H1 (cell line): ENCODE measurements at regions not wholly inside any gene's neighbourhood (a gene's known extent, or its start where the extent isn't known, plus 50 kb on each side); places are given as distances from the start of the nearest gene placed in this dataset.

Experiments used
- EGR1 ChIP-seq: IDR thresholded peaks from 2 replicates; pipeline ENCODE4 v1.6.1; 2011; ENCODE audit warnings: low read depth, low read length, borderline replicate concordance
- HDAC2 ChIP-seq, 2 experiments: fragments of 300-600 bp in 1 of 2; sonication (generic) in 1 of 2; IDR thresholded peaks; 2 replicates each; pipeline ENCODE4 v1.6.1; 2011 to 2012; ENCODE audit warnings: low read depth in 2 of 2, low read length in 2 of 2, mild to moderate bottlenecking in 2 of 2, moderate library complexity in 2 of 2, borderline replicate concordance in 1 of 2, inconsistent platforms in 1 of 2
- PHF8 ChIP-seq: fragments of 200-600 bp; sonication (generic); conservative IDR thresholded peaks from 2 replicates; pipeline ENCODE4 v1.7.1; 2012; ENCODE audit warnings: low read depth, mild to moderate bottlenecking, inconsistent platforms, low read length, moderate library complexity
- POLR2A ChIP-seq, 2 experiments: IDR thresholded peaks; 1 replicate in 1 of 2; 2 replicates in 1 of 2; pipeline ENCODE4 v1.6.1; 2011; ENCODE audit warnings: low read depth in 2 of 2, low read length in 2 of 2, mild to moderate bottlenecking in 2 of 2; ENCODE audit errors: control extremely low read depth in 1 of 2
- SAP30 ChIP-seq: fragments of 300-600 bp; sonication (generic); IDR thresholded peaks from 2 replicates; pipeline ENCODE4 v1.7.1; 2012; ENCODE audit warnings: low read length, moderate library complexity, mild to moderate bottlenecking, inconsistent platforms; ENCODE audit not compliant: insufficient read depth, insufficient replicate concordance
- USF2 ChIP-seq: IDR thresholded peaks from 2 replicates; pipeline ENCODE4 v1.6.1; 2011; ENCODE audit warnings: low read length, improper control_type of control experiment

- TF ChIP-seq USF2 (no peak), HDAC2 (IDR thresholded peaks at IDR 0.05; ENCODE audit: borderline replicate concordance in 1 of 2, low read depth in 2 of 2, low read length in 2 of 2) (no peak), EGR1 (no peak), PHF8 (no peak), SAP30 (no peak), POLR2A (IDR thresholded peaks at IDR 0.05; ENCODE audit: control extremely low read depth in 1 of 2, low read depth in 2 of 2, low read length in 2 of 2) (no peak)
- TF ChIP-seq, all 59 proteins: peak for 0
These were observed 457.3 kb downstream of the ADCYAP1 start (continued) for GRCh38 chr18:1361936-1362335.
